ENCODE measurements at regions not wholly inside any gene's neighbourhood (a gene's known extent, or its start where the extent isn't known, plus 50 kb on each side); places are given as distances from the start of the nearest gene placed in this dataset.
"Not testable (repeated sequence)": the region's sequence is repeated elsewhere in the genome, so short reads cannot be mapped to it uniquely, and the experiment has no call there.

- Histone ChIP-seq H3K36me3 (ENCODE audit: control insufficient read depth, insufficient read depth, low read length) (no peaks in the 10 kb centered on the region), H3K4me3 (ENCODE audit: insufficient read depth, low read depth, low read length) (no peak overlapping the region), H3K9me3 (ENCODE audit: control insufficient read depth, low read length) (no peaks in the 10 kb centered on the region), H3K27ac (ENCODE audit: insufficient read depth, low read depth, low read length, poor library complexity, severe bottlenecking) (no peak overlapping the region), H3K4me1 (ENCODE audit: control insufficient read depth, insufficient read depth, low read length) (no peaks in the 10 kb centered on the region), H3K27me3 (ENCODE audit: control insufficient read depth, insufficient read depth, low read length, poor library complexity, severe bottlenecking) (no peaks in the 10 kb centered on the region)
- 69 to 70% methylated on average over 12 of the region's 12 CpGs for WGBS, 2 experiments
Measured at GRCh38 chr4:8727131-8727530, 134.6 kb downstream of the CPZ start.

GRCh38 chr4:8726344-8726851 is 133.8 kb downstream of the CPZ start:
- Histone ChIP-seq H3K36me3 (ENCODE audit: control insufficient read depth, insufficient read depth, low read length) (no peaks in the 10 kb centered on the region), H3K27ac (ENCODE audit: insufficient read depth, low read depth, low read length, poor library complexity, severe bottlenecking) (no peak overlapping the region), H3K27me3 (ENCODE audit: control insufficient read depth, insufficient read depth, low read length, poor library complexity, severe bottlenecking) (no peaks in the 10 kb centered on the region), H3K4me1 (ENCODE audit: control insufficient read depth, insufficient read depth, low read length) (no peaks in the 10 kb centered on the region), H3K4me3 (ENCODE audit: insufficient read depth, low read depth, low read length) (no peak overlapping the region), H3K9me3 (ENCODE audit: control insufficient read depth, low read length) (no peaks in the 10 kb centered on the region)
- 78% methylated on average over 9 of the region's 9 CpGs for WGBS, 2 experiments

GRCh38 chr4:8725845-8726244 is 133.3 kb downstream of the CPZ start:
- Histone ChIP-seq H3K27me3 (ENCODE audit: control insufficient read depth, insufficient read depth, low read length, poor library complexity, severe bottlenecking) (no peaks in the 10 kb centered on the region), H3K4me3 (ENCODE audit: insufficient read depth, low read depth, low read length) (no peak overlapping the region), H3K36me3 (ENCODE audit: control insufficient read depth, insufficient read depth, low read length) (no peaks in the 10 kb centered on the region), H3K4me1 (ENCODE audit: control insufficient read depth, insufficient read depth, low read length) (no peaks in the 10 kb centered on the region), H3K27ac (ENCODE audit: insufficient read depth, low read depth, low read length, poor library complexity, severe bottlenecking) (no peak overlapping the region), H3K9me3 (ENCODE audit: control insufficient read depth, low read length) (no peaks in the 10 kb centered on the region)
- 91 to 92% methylated on average over 10 of the region's 10 CpGs for WGBS, 2 experiments

- Histone ChIP-seq H3K9me3 (ENCODE audit: control insufficient read depth, low read length) (no peaks in the 10 kb centered on the region), H3K36me3 (ENCODE audit: control insufficient read depth, insufficient read depth, low read length) (no peaks in the 10 kb centered on the region), H3K27me3 (ENCODE audit: control insufficient read depth, insufficient read depth, low read length, poor library complexity, severe bottlenecking) (no peaks in the 10 kb centered on the region), H3K4me3 (ENCODE audit: insufficient read depth, low read depth, low read length) (no peak overlapping the region), H3K27ac (ENCODE audit: insufficient read depth, low read depth, low read length, poor library complexity, severe bottlenecking) (no peak overlapping the region), H3K4me1 (ENCODE audit: control insufficient read depth, insufficient read depth, low read length) (no peaks in the 10 kb centered on the region)
- WGBS, 2 experiments: 84 to 85% methylated on average over 26 of the region's 26 CpGs
Measured at GRCh38 chr4:8725071-8725841, 132.7 kb downstream of the CPZ start.

GRCh38 chr4:8724436-8725070 is 132.0 kb downstream of the CPZ start:
- Histone ChIP-seq H3K36me3 (ENCODE audit: control insufficient read depth, insufficient read depth, low read length) (no peaks in the 10 kb centered on the region), H3K4me3 (ENCODE audit: insufficient read depth, low read depth, low read length) (no peak overlapping the region), H3K27me3 (ENCODE audit: control insufficient read depth, insufficient read depth, low read length, poor library complexity, severe bottlenecking) (no peaks in the 10 kb centered on the region), H3K27ac (ENCODE audit: insufficient read depth, low read depth, low read length, poor library complexity, severe bottlenecking) (no peak overlapping the region), H3K4me1 (ENCODE audit: control insufficient read depth, insufficient read depth, low read length) (no peaks in the 10 kb centered on the region), H3K9me3 (ENCODE audit: control insufficient read depth, low read length) (no peaks in the 10 kb centered on the region)
- WGBS, 2 experiments: 87 to 89% methylated on average over 20 of the region's 20 CpGs

- Histone ChIP-seq H3K9me3 (ENCODE audit: control insufficient read depth, low read length) (no peaks in the 10 kb centered on the region), H3K4me3 (ENCODE audit: insufficient read depth, low read depth, low read length) (no peak overlapping the region), H3K36me3 (ENCODE audit: control insufficient read depth, insufficient read depth, low read length) (no peaks in the 10 kb centered on the region), H3K4me1 (ENCODE audit: control insufficient read depth, insufficient read depth, low read length) (no peaks in the 10 kb centered on the region), H3K27ac (ENCODE audit: insufficient read depth, low read depth, low read length, poor library complexity, severe bottlenecking) (no peak overlapping the region), H3K27me3 (ENCODE audit: control insufficient read depth, insufficient read depth, low read length, poor library complexity, severe bottlenecking) (no peaks in the 10 kb centered on the region)
- 88% methylated on average over 14 of the region's 14 CpGs for WGBS, 2 experiments
Measured at GRCh38 chr4:8723222-8723980, 130.8 kb downstream of the CPZ start.

- Histone ChIP-seq H3K4me1 (ENCODE audit: control insufficient read depth, insufficient read depth, low read length) (no peaks in the 10 kb centered on the region), H3K4me3 (ENCODE audit: insufficient read depth, low read depth, low read length) (no peak overlapping the region), H3K36me3 (ENCODE audit: control insufficient read depth, insufficient read depth, low read length) (no peaks in the 10 kb centered on the region), H3K9me3 (ENCODE audit: control insufficient read depth, low read length) (no peaks in the 10 kb centered on the region), H3K27ac (ENCODE audit: insufficient read depth, low read depth, low read length, poor library complexity, severe bottlenecking) (no peak overlapping the region), H3K27me3 (ENCODE audit: control insufficient read depth, insufficient read depth, low read length, poor library complexity, severe bottlenecking) (no peaks in the 10 kb centered on the region)
- WGBS, 2 experiments: 96% methylated on average over 9 of the region's 9 CpGs
Measured at GRCh38 chr4:8722556-8722955, 130.0 kb downstream of the CPZ start.

- no peaks in the 10 kb centered on the region for H3K4me1 ChIP-seq (ENCODE audit: control insufficient read depth, insufficient read depth, low read length)
- H3K27ac ChIP-seq (ENCODE audit: insufficient read depth, low read depth, low read length, poor library complexity, severe bottlenecking): no peak overlapping the region
- no peaks in the 10 kb centered on the region for H3K36me3 ChIP-seq (ENCODE audit: control insufficient read depth, insufficient read depth, low read length)
- WGBS, 2 experiments: 83 to 89% methylated on average over 8 of the region's 8 CpGs
- H3K9me3 ChIP-seq (ENCODE audit: control insufficient read depth, low read length): no peaks in the 10 kb centered on the region
- H3K4me3 ChIP-seq (ENCODE audit: insufficient read depth, low read depth, low read length): no peak overlapping the region
- no peaks in the 10 kb centered on the region for H3K27me3 ChIP-seq (ENCODE audit: control insufficient read depth, insufficient read depth, low read length, poor library complexity, severe bottlenecking)
Measured at GRCh38 chr4:8721621-8722020, 129.1 kb downstream of the CPZ start.

GRCh38 chr4:8719421-8719820 is 126.9 kb downstream of the CPZ start:
- no peaks in the 10 kb centered on the region for H3K4me1 ChIP-seq (ENCODE audit: control insufficient read depth, insufficient read depth, low read length)
- peaks cover 2% of the 10 kb centered on the region for H3K9me3 ChIP-seq (ENCODE audit: control insufficient read depth, low read length)
- H3K36me3 ChIP-seq (ENCODE audit: control insufficient read depth, insufficient read depth, low read length): no peaks in the 10 kb centered on the region
- no peaks in the 10 kb centered on the region for H3K27me3 ChIP-seq (ENCODE audit: control insufficient read depth, insufficient read depth, low read length, poor library complexity, severe bottlenecking)
- H3K27ac ChIP-seq (ENCODE audit: insufficient read depth, low read depth, low read length, poor library complexity, severe bottlenecking): no peak overlapping the region
- H3K4me3 ChIP-seq (ENCODE audit: insufficient read depth, low read depth, low read length): no peak overlapping the region
- WGBS, 2 experiments: 89 to 91% methylated on average over 8 of the region's 8 CpGs

- 42% methylated on average over 2 of the region's 2 CpGs; no CpG with 5 or more reads in 1 of the 2 experiments for WGBS, 2 experiments
- not testable (repeated sequence) for H3K27me3 ChIP-seq (ENCODE audit: control insufficient read depth, insufficient read depth, low read length, poor library complexity, severe bottlenecking); H3K36me3 ChIP-seq (ENCODE audit: control insufficient read depth, insufficient read depth, low read length); H3K4me1 ChIP-seq (ENCODE audit: control insufficient read depth, insufficient read depth, low read length); H3K9me3 ChIP-seq (ENCODE audit: control insufficient read depth, low read length); H3K4me3 ChIP-seq (ENCODE audit: insufficient read depth, low read depth, low read length); H3K27ac ChIP-seq (ENCODE audit: insufficient read depth, low read depth, low read length, poor library complexity, severe bottlenecking)
Measured at GRCh38 chr4:8717470-8717869, 124.9 kb downstream of the CPZ start.

Data from ectodermal cell (in vitro differentiated cells).